SU-DHL-6 (cell line): ENCODE measurements at regions not wholly inside any gene's neighbourhood (a gene's known extent, or its start where the extent isn't known, plus 50 kb on each side); places are given as distances from the start of the nearest gene placed in this dataset.

Experiments
- H2AFZ ChIP-seq: fragments of 200-600 bp; sonication (generic); 2 replicates; pipeline ENCODE4 v1.6.1; 2014; ENCODE audit warnings: low read depth, mild to moderate bottlenecking, moderate library complexity, mixed read lengths, antibody characterized with exemption, low read length; ENCODE audit not compliant: severe bottlenecking
- H3F3A ChIP-seq: fragments of 200-600 bp; shearing (Covaris generic); 2 replicates; pipeline ENCODE4 v1.6.0; 2016; ENCODE audit warnings: antibody characterized with exemption, mild to moderate bottlenecking; ENCODE audit not compliant: insufficient read depth
- H3K27ac ChIP-seq: fragments of 200-600 bp; sonication (generic); 2 replicates; pipeline ENCODE4 v1.5.1; 2016; ENCODE audit warnings: low read depth, mild to moderate bottlenecking, low read length, moderate library complexity, mixed read lengths
- H3K27me3 ChIP-seq: fragments of 200-600 bp; sonication (generic), shearing (Covaris generic); 2 replicates; pipeline ENCODE4 v1.6.0; 2014; ENCODE audit warnings: mild to moderate bottlenecking, low read length
- H3K36me3 ChIP-seq: fragments of 200-600 bp; sonication (generic); 2 replicates; pipeline ENCODE4 v1.6.1; 2014; ENCODE audit warnings: mild to moderate bottlenecking, low read length, mixed read lengths
- H3K4me2 ChIP-seq: fragments of 300-600, 200-600 bp; shearing (Covaris generic), sonication (generic); 2 replicates; pipeline ENCODE4 v1.6.0; 2014; ENCODE audit warnings: low read length, low read depth, mild to moderate bottlenecking; ENCODE audit not compliant: poor library complexity, severe bottlenecking
- H3K4me3 ChIP-seq: fragments of 200-600 bp; sonication (generic); 2 replicates; pipeline ENCODE4 v1.5.1; 2014; ENCODE audit warnings: antibody characterized with exemption, low read length, mild to moderate bottlenecking, mixed read lengths; ENCODE audit not compliant: insufficient read depth, poor library complexity, severe bottlenecking
- H3K79me2 ChIP-seq: fragments of 200-600 bp; sonication (generic); 2 replicates; pipeline ENCODE4 v1.6.1; 2014; ENCODE audit warnings: mild to moderate bottlenecking, low read length, moderate library complexity; ENCODE audit not compliant: insufficient read depth
- H3K9ac ChIP-seq: fragments of 200-600 bp; sonication (generic); 2 replicates; pipeline ENCODE4 v1.7.0; 2014; ENCODE audit warnings: mild to moderate bottlenecking, low read length
- H3K9me2 ChIP-seq: fragments of 200-600 bp; sonication (generic); replicated peaks from 2 replicates; pipeline ENCODE4 v1.6.1; 2014; ENCODE audit warnings: low read length; ENCODE audit not compliant: insufficient read depth
- H3K9me3 ChIP-seq: fragments of 200-600 bp; sonication (generic); 2 replicates; pipeline ENCODE4 v1.6.1; 2014; ENCODE audit warnings: low read length, mixed read lengths; ENCODE audit not compliant: insufficient read depth
- H4K20me1 ChIP-seq: fragments of 200-600 bp; sonication (generic); 2 replicates; pipeline ENCODE4 v1.6.1; 2014; ENCODE audit warnings: low read depth, mild to moderate bottlenecking, antibody characterized with exemption, low read length, moderate library complexity, mixed read lengths
- EZH2phosphoT487 ChIP-seq: fragments of 200-600 bp; sonication (generic), shearing (Covaris generic); conservative IDR thresholded peaks from 2 replicates; pipeline ENCODE4 v1.6.1; 2018; ENCODE audit warnings: mild to moderate bottlenecking, antibody characterized with exemption, low read length, moderate library complexity, mixed read lengths
- TF ChIP-seq, protein P1 (sequence below): fragments of 200-600 bp; sonication (generic); IDR thresholded peaks from one replicate; pipeline ENCODE4 v1.5.1; 2017; ENCODE audit warnings: antibody characterized with exemption, mild to moderate bottlenecking, low read length, moderate library complexity; ENCODE audit not compliant: insufficient read depth, poor library complexity, severe bottlenecking

DNA sequence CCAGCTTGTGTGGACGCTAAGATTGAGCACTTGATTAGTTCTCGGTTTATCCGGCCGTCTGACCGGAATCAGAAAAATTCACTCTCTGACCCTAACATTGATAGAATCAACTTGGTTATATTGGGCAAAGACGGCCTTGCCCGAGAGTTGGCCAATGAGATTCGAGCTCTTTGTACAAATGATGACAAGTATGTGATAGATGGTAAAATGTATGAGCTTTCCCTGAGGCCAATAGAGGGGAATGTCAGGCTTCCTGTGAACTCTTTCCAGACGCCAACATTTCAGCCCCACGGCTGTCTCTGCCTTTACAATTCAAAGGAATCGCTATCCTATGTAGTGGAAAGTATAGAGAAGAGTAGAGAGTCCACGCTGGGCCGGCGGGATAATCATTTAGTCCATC is 59.6 kb downstream of the ARHGAP35 start:
- peaks cover 66% of the 10 kb centered on the region for H3K79me2 ChIP-seq
- H4K20me1 ChIP-seq = no peaks in the 10 kb centered on the region; the same call in 1 of the 2 replicates
- no peaks in the 10 kb centered on the region for H3K9me2 ChIP-seq
- H3K27ac ChIP-seq = no peak overlapping the region
- no peak overlapping the region for H2AFZ ChIP-seq
- no peak overlapping the region for H3K4me3 ChIP-seq
- peaks cover 13% of the 10 kb centered on the region; the same call in 1 of the 2 replicates for H3K36me3 ChIP-seq
- H3K4me2 ChIP-seq = no peak overlapping the region
- no peaks in the 10 kb centered on the region for H3F3A ChIP-seq
- H3K27me3 ChIP-seq = no peaks in the 10 kb centered on the region
- H3K9me3 ChIP-seq = no peaks in the 10 kb centered on the region
- H3K9ac ChIP-seq = no peak overlapping the region
- no peak for TF ChIP-seq EZH2phosphoT487
- TF ChIP-seq, protein P1, sequence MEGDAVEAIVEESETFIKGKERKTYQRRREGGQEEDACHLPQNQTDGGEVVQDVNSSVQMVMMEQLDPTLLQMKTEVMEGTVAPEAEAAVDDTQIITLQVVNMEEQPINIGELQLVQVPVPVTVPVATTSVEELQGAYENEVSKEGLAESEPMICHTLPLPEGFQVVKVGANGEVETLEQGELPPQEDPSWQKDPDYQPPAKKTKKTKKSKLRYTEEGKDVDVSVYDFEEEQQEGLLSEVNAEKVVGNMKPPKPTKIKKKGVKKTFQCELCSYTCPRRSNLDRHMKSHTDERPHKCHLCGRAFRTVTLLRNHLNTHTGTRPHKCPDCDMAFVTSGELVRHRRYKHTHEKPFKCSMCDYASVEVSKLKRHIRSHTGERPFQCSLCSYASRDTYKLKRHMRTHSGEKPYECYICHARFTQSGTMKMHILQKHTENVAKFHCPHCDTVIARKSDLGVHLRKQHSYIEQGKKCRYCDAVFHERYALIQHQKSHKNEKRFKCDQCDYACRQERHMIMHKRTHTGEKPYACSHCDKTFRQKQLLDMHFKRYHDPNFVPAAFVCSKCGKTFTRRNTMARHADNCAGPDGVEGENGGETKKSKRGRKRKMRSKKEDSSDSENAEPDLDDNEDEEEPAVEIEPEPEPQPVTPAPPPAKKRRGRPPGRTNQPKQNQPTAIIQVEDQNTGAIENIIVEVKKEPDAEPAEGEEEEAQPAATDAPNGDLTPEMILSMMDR = no peak

GRCh38 chr19:46921071-46921470 is 60.3 kb downstream of the ARHGAP35 start:
- no peak overlapping the region for H3K9ac ChIP-seq
- TF ChIP-seq, protein P1 = no peak
- TF ChIP-seq EZH2phosphoT487 = no peak
- no peaks in the 10 kb centered on the region for H3K27me3 ChIP-seq
- no peaks in the 10 kb centered on the region for H3F3A ChIP-seq
- H3K9me3 ChIP-seq = no peaks in the 10 kb centered on the region
- H3K79me2 ChIP-seq = peaks cover 66% of the 10 kb centered on the region
- no peaks in the 10 kb centered on the region for H3K9me2 ChIP-seq
- no peak overlapping the region for H2AFZ ChIP-seq
- no peak overlapping the region for H3K27ac ChIP-seq
- no peak overlapping the region for H3K4me2 ChIP-seq
- H3K4me3 ChIP-seq = no peak overlapping the region
- peaks cover 13% of the 10 kb centered on the region; the same call in 1 of the 2 replicates for H3K36me3 ChIP-seq
- no peaks in the 10 kb centered on the region; the same call in 1 of the 2 replicates for H4K20me1 ChIP-seq

- Histone ChIP-seq H3K36me3 (peaks cover 13% of the 10 kb centered on the region; the same call in 1 of the 2 replicates), H3K27ac (no peak overlapping the region), H3K27me3 (no peaks in the 10 kb centered on the region), H2AFZ (no peak overlapping the region), H3K9me2 (no peaks in the 10 kb centered on the region), H3K9ac (no peak overlapping the region), H3F3A (no peaks in the 10 kb centered on the region), H3K4me3 (no peak overlapping the region), H3K79me2 (peaks cover 66% of the 10 kb centered on the region), H3K9me3 (no peaks in the 10 kb centered on the region), H3K4me2 (no peak overlapping the region), H4K20me1 (no peaks in the 10 kb centered on the region)
- TF ChIP-seq, protein P1 = no peak
- no peak for TF ChIP-seq EZH2phosphoT487
Measured at GRCh38 chr19:46922465-46922864, 61.7 kb downstream of the ARHGAP35 start.
